Suprapubic skin (tissue), 4 donors: ENCODE measurements at regions not wholly inside any gene's neighbourhood (a gene's known extent, or its start where the extent isn't known, plus 50 kb on each side); places are given as distances from the start of the nearest gene placed in this dataset.

Experiments used
- EP300 ChIP-seq: sonication (generic); formaldehyde crosslinking; IDR thresholded peaks from one replicate; pipeline ENCODE4 v1.6.1; 2017; ENCODE audit warnings: antibody characterized with exemption
- POLR2AphosphoS5 ChIP-seq, 3 donors: sonication (generic); formaldehyde crosslinking; IDR thresholded peaks; one replicate each; pipeline ENCODE4 v1.6.1; 2017; ENCODE audit warnings: antibody characterized with exemption in 3 of 3
- TF ChIP-seq, protein P1 (sequence below), 2 donors: fragments of 200-600 bp in 1 of 2; fragments of 450-650 bp in 1 of 2; sonication (generic) in 1 of 2; IDR thresholded peaks; one replicate each; pipeline ENCODE4 v1.5.1; 2016 to 2019; ENCODE audit warnings: antibody characterized with exemption in 2 of 2, mild to moderate bottlenecking in 1 of 2, moderate library complexity in 1 of 2

DNA sequence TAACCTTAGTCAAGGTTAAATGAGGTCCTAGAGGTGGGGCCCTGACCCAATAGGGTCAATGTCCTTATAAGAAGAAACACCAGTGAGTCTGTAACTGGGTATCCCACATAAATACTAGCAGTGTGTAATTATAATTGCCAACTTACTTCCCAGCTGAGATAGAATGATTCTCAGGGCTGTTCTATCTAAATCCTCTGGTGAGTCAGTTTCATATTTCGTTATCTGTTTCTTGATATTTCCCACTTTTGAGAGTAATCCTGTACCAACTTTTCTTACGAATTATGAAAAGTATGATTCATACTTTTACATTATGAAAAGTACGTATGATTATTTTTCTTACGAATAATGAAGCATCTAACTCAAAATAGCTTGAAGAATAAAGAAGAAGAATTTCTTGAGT is 546.8 kb upstream of the NETO1 start:
- TF ChIP-seq EP300 = no peak
- TF ChIP-seq, protein P1, sequence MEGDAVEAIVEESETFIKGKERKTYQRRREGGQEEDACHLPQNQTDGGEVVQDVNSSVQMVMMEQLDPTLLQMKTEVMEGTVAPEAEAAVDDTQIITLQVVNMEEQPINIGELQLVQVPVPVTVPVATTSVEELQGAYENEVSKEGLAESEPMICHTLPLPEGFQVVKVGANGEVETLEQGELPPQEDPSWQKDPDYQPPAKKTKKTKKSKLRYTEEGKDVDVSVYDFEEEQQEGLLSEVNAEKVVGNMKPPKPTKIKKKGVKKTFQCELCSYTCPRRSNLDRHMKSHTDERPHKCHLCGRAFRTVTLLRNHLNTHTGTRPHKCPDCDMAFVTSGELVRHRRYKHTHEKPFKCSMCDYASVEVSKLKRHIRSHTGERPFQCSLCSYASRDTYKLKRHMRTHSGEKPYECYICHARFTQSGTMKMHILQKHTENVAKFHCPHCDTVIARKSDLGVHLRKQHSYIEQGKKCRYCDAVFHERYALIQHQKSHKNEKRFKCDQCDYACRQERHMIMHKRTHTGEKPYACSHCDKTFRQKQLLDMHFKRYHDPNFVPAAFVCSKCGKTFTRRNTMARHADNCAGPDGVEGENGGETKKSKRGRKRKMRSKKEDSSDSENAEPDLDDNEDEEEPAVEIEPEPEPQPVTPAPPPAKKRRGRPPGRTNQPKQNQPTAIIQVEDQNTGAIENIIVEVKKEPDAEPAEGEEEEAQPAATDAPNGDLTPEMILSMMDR (IDR thresholded peaks at IDR 0.05) = no peak
- TF ChIP-seq POLR2AphosphoS5 (IDR thresholded peaks at IDR 0.05) = no peak
